ENCODE measurements at regions not wholly inside any gene's neighbourhood (a gene's known extent, or its start where the extent isn't known, plus 50 kb on each side); places are given as distances from the start of the nearest gene placed in this dataset.
"Not testable (repeated sequence)": the region's sequence is repeated elsewhere in the genome, so short reads cannot be mapped to it uniquely, and the experiment has no call there.

DNA sequence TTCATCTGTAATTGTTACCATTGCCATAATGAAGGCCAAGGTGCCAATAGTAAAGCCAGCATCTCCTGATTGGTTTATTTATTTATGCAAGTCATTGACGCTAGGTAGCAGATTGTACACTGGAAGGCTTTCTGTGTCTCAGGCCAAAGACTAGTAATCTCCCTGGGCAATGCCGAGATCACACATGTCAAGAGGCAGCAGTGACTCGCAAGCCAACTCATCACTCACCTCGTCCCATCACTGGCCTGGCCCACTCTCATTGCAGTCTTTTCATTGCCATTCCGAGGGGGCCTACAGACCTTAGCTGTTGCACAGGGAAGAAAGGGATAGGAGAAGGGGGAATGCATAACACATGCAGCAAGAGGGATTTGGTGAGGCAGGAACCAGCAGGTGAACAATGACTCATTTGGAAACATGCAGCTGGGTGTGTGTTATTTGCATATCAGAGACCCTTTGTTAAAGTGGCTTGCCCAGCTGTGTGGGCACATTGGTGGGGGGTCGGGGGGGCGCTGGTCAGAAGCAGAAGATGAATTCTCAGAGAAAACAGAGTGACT is 448.7 kb upstream of the HNRNPA3 start:
- DNase-seq (ENCODE audit: low read depth): no peak

DNA sequence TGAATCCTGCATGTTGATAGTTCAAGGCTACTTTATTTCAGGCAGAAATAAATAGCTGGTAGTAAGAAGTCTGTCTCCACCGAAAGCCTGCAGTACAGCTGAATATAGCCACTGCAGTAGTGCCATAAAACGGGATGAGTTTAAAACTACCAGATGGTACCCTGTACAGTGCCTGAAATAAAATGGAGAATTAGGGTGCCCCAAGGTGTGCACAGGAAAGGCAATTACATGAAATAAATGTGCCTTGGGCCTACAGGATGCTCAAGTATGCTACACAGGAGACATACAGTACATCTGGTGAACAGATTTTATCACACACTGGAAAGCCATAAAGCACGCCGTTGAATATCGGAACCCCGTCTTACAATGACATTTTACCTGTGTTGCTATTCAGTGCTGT is 447.7 kb upstream of the HNRNPA3 start:
- DNase-seq (ENCODE audit: low read depth): no peak

- no peak for DNase-seq (ENCODE audit: low read depth)
These were observed 446.6 kb upstream of the HNRNPA3 start for GRCh38 chr2:176766005-176766404.

DNA sequence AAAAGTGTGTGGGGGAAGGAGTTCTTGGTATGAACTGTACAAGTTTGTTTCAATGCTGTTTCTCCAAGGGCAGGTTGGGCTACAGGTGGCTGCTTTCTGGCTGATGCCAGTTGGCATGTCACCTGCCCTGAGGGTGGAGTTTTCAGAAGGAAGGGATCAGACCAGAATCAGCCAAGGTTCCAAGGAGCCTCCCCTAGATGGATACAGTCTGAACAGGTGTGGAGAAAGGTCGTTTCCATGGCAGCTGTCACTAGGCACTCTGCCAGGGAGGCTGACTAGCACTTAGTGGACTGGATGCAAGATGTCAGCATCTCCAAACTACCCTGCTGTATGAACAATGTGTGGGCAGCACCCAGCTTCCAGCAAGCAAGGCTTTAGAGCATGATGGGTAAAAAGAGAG is 444.4 kb upstream of the HNRNPA3 start:
- peak; percentile 4 for DNase-seq (ENCODE audit: low read depth)

DNA sequence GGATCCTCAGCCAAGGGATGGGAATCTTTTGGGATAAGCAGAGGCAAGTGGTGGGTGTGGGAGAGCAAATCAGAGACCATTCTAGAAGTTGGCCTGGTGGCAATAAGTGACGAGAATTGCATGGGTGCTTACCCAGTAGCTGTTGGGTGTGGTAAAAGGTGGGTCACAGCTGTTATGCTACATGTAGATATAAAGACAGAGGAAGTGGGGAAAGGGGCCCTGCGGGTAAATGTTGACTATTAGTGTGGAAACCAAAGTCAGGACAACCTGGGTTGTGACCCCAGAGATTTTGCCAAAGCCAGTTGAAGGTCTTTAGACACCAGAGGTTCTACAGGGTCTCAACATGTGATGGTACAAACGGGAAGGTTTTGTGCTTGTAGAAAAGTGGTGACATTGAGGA is 443.6 kb upstream of the HNRNPA3 start:
- DNase-seq (ENCODE audit: low read depth): no peak

GRCh38 chr2:176769499-176770370 is 442.9 kb upstream of the HNRNPA3 start:
- DNase-seq (ENCODE audit: low read depth): no peak

DNA sequence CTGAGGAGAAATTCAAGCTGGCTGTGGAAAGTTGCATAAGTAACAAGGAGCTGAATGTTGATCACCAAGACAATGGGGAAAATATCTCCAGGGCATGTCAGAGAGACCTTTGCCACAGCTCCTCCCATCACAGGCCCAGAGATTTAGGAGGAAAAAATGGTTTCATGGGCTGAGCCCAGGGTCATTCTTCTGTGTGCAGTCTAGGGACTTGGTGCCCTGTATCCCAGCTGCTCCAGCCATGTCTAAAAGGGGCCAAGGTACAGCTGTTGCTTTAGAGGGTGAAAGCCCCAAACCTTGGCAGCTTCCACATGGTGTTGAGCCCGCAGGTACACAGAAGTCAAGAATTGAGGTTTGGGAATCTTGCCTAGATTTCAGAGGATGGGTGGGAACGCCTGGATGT is 439.8 kb upstream of the HNRNPA3 start:
- no peak for DNase-seq (ENCODE audit: low read depth)

DNA sequence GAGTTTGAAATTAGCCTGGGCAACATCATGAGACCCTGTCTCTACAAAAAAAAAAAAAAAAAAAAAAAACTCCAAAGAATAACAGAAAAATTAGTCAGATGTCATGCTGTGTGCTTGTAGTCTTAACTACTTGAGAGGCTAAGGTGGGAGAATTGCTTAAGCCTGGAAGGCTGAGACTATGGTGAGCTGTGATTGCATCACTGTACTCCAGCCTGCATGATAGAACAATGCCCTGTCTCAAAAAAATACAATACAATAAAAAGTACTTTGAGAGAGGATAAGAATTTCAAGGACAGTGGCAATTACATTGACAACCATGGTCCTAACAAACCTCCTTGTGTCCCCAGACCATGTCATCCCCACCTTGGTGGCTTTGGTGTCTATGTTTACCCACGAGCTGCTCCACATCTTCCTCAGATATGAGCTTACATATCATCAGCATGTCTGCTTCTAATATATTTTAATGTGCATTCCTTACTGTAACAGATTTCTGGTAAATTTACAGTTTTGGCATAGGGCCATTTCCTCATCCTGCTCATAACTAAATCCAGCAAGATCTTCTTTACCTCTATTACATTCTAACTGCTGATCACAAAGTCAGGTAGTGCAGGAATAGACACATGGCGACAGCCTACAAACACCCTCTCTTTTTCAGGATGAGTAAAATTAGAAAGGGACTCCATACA is 437.7 kb upstream of the HNRNPA3 start:
- DNase-seq (ENCODE audit: low read depth): no peak

DNA sequence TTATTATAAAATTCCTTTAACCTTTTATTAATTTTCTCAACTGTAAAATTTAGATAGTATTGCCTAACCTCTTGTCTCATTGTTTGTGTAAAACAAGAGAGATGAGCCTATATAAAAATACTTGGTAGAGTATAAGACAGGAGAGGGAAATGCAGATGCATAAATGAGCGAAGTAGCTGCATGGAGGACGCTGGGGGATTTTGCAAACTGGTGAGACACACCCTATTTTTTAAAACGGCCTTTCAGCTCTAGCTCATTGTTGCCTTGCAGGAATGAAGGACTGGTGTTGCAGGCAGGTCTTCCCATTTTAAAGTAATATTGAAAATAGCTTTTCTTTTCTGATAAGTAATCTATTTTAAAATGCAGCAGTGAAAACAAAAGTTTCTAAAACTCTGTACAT is 435.3 kb upstream of the HNRNPA3 start:
- no peak for DNase-seq (ENCODE audit: low read depth)

GRCh38 chr2:176779917-176780316 is 432.7 kb upstream of the HNRNPA3 start:
- no peak for DNase-seq (ENCODE audit: low read depth)

GRCh38 chr2:176780348-176780747 is 432.2 kb upstream of the HNRNPA3 start:
- no peak for DNase-seq (ENCODE audit: low read depth)

DNA sequence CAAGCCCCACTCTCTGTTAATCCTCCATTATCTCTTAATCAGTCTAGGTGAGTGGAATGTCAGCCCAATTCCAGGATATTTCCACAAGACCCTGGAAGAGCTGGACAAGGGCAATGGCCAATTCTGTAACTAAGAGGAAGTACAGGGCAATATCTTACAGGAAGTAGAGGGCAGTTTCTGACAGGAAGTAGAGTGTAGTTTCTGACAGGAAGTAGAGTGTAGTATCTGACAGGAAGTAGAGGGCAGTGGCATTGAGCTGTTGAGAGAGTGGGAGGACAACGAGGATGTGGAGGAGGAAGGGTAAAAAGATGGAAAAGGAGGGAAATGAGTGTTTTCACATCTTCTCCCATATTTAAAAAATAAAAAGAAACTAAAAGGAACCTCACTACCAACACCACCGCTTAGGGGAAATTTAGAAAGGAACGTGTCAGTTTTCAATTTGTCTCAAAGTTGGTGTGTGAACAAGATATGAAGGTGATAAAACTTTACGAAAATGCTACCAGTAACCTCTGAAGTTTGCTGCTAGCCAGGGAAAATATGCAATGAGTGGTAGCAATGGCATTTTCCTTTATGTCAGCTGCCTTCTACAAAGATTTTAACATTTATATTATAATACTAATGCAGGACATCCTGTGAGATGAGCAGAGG is 430.9 kb upstream of the HNRNPA3 start:
- DNase-seq (ENCODE audit: low read depth): no peak

GRCh38 chr2:176784633-176785200 is 427.9 kb upstream of the HNRNPA3 start:
- DNase-seq (ENCODE audit: low read depth): no peak

GRCh38 chr2:176789751-176790150 is 422.8 kb upstream of the HNRNPA3 start:
- DNase-seq (ENCODE audit: low read depth): no peak

GRCh38 chr2:176790468-176790867 is 422.1 kb upstream of the HNRNPA3 start:
- DNase-seq (ENCODE audit: low read depth): no peak

GRCh38 chr2:176793792-176794191 is 418.8 kb upstream of the HNRNPA3 start:
- DNase-seq (ENCODE audit: low read depth): no peak

- DNase-seq (ENCODE audit: low read depth): no peak
These were observed 418.2 kb upstream of the HNRNPA3 start for GRCh38 chr2:176794392-176794791.

GRCh38 chr2:176795823-176796222 is 416.8 kb upstream of the HNRNPA3 start:
- DNase-seq (ENCODE audit: low read depth): no peak

DNA sequence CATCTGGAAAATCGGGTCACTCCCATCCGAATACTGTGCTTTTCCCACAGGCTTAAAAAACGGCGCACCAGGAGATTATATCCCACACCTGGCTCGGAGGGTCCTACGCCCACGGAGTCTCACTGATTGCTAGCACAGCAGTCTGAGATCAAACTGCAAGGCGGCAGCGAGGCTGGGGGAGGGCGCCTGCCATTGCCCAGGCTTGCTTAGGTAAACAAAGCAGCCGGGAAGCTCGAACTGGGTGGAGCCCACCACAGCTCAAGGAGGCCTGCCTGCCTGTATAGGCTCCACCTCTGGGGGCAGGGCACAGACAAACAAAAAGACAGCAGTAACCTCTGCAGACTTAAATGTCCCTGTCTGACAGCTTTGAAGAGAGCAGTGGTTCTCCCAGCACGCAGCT is 415.9 kb upstream of the HNRNPA3 start:
- not testable (repeated sequence) for DNase-seq (ENCODE audit: low read depth)

- no peak for DNase-seq (ENCODE audit: low read depth)
These were observed 408.2 kb upstream of the HNRNPA3 start for GRCh38 chr2:176804392-176804791.

GRCh38 chr2:176805345-176805744 is 407.2 kb upstream of the HNRNPA3 start:
- no peak for DNase-seq (ENCODE audit: low read depth)

- DNase-seq (ENCODE audit: low read depth): no peak
These were observed 400.3 kb upstream of the HNRNPA3 start for GRCh38 chr2:176812246-176812775.

All from Daoy (cell line).